ENCODE measurements at regions not wholly inside any gene's neighbourhood (a gene's known extent, or its start where the extent isn't known, plus 50 kb on each side); places are given as distances from the start of the nearest gene placed in this dataset.

DNA sequence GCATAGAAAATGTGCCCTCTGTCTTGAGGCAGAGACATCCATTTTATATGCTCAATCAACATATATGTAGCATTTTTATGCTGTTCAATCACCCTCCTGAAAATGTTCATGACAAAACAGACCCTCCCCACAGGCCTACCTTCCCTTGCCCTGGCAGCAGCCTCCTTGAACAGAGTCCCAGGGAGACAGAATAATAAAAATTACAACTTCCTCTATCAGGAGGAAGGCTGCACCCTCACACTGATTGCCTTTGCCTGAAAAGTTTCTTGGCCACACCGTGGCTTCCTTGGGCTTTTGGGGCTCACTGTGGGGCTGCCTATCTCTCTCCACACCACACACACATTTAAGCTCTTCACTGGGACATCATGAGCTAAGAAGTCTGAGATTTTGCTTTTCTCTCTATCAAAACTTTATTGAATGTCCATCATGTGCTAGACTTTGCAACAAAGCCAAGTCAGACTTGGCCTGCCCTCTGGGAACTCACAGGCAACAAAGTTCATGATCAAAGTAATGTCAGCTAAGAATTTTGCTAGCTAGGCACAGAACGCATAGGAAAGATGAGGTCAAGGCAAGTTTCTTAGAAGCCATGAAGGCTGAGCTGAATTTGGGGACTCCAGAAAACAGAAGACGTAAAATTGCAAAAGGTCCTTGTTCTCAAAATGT lies 101.6 kb downstream of the BCL2L11 start:
- no peaks in the 10 kb centered on the region for H3F3A ChIP-seq (replicated peaks; ENCODE audit: insufficient read depth)
- CTCF ChIA-PET: interaction anchor here (0.6 kb wide), 1 partner anchor 105 kb away, joined by 3 read pairs; no protein-coding TSS in a partner anchor
- H3K4me3 ChIP-seq (ENCODE audit: low read depth in 2 of 2, low read length in 1 of 2): no peak overlapping the region
- no peak overlapping the region for H3K4me2 ChIP-seq
- H2AFZ ChIP-seq (ENCODE audit: low read depth): no peak overlapping the region
- H3K27me3 ChIP-seq (ENCODE audit: insufficient read depth): no peaks in the 10 kb centered on the region
- H3K36me3 ChIP-seq (replicated peaks in 1 of 2; ENCODE audit: control insufficient read depth in 1 of 2, insufficient read depth in 2 of 2, low read length in 1 of 2): peaks cover 0 to 18% of the 10 kb centered on the region in 2 experiments
- H4K20me1 ChIP-seq (ENCODE audit: insufficient read depth): no peaks in the 10 kb centered on the region; the same call in 1 of the 2 replicates
- no peaks in the 10 kb centered on the region for H3K9me2 ChIP-seq
- H3K9me3 ChIP-seq: no peaks in the 10 kb centered on the region
- DNase-seq: no peak
- H3K9ac ChIP-seq: no peak overlapping the region
- no peaks in the 10 kb centered on the region for H3K4me1 ChIP-seq (ENCODE audit: control insufficient read depth in 1 of 2, insufficient read depth in 2 of 2, low read depth in 1 of 2, low read length in 1 of 2)
- POLR2A ChIA-PET: no interaction called here
- H3K79me2 ChIP-seq (ENCODE audit: insufficient read depth): no peaks in the 10 kb centered on the region; the same call in 1 of the 2 replicates
- TF ChIP-seq SMC3 (IDR thresholded peaks at IDR 0.05; ENCODE audit: low read depth, low read length) (no peak), FOXM1 (IDR thresholded peaks at IDR 0.05; ENCODE audit: low read depth) (no peak)
- TF ChIP-seq, protein P1, sequence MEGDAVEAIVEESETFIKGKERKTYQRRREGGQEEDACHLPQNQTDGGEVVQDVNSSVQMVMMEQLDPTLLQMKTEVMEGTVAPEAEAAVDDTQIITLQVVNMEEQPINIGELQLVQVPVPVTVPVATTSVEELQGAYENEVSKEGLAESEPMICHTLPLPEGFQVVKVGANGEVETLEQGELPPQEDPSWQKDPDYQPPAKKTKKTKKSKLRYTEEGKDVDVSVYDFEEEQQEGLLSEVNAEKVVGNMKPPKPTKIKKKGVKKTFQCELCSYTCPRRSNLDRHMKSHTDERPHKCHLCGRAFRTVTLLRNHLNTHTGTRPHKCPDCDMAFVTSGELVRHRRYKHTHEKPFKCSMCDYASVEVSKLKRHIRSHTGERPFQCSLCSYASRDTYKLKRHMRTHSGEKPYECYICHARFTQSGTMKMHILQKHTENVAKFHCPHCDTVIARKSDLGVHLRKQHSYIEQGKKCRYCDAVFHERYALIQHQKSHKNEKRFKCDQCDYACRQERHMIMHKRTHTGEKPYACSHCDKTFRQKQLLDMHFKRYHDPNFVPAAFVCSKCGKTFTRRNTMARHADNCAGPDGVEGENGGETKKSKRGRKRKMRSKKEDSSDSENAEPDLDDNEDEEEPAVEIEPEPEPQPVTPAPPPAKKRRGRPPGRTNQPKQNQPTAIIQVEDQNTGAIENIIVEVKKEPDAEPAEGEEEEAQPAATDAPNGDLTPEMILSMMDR (IDR thresholded peaks at IDR 0.05): no peak
- no peak overlapping the region for H3K27ac ChIP-seq (ENCODE audit: low read depth in 2 of 2, low read length in 1 of 2)
- 97% methylated on average over 3 of the region's 3 CpGs for WGBS (ENCODE audit: low lambda C conversion rate)

DNA sequence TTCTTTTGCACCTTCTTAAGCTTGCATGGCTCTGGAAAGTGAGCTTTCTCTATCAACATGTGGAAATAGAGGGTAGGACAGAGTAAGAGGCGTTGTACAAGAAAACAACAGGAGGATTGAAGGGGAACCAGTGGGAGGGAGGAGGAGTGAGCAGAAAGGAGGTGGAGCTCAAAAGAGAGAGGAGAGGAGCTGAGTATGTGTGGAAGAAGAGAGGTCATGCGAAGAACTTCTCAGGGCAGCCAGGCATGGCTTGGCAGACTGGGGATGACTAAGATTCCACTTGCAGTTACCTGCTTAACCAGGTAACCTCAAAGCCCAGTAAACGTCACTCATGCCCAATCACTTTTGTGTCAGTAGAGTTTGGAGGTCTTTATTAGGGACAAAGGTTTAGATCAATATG lies 105.1 kb downstream of the BCL2L11 start:
- Histone ChIP-seq H3K4me3 (ENCODE audit: low read depth in 2 of 2, low read length in 1 of 2) (no peak overlapping the region), H2AFZ (ENCODE audit: low read depth) (no peak overlapping the region), H3K4me1 (ENCODE audit: control insufficient read depth in 1 of 2, insufficient read depth in 2 of 2, low read depth in 1 of 2, low read length in 1 of 2) (no peaks in the 10 kb centered on the region; a peak in 1 of 4 replicates), H3K9me3 (peaks cover 6% of the 10 kb centered on the region; the same call in 1 of the 2 replicates), H3K9me2 (no peaks in the 10 kb centered on the region), H3K9ac (no peak overlapping the region), H3K79me2 (ENCODE audit: insufficient read depth) (peaks cover 11% of the 10 kb centered on the region), H3K4me2 (no peak overlapping the region), H3K27ac (ENCODE audit: low read depth in 2 of 2, low read length in 1 of 2) (no peak overlapping the region), H3K36me3 (replicated peaks in 1 of 2; ENCODE audit: control insufficient read depth in 1 of 2, insufficient read depth in 2 of 2, low read length in 1 of 2) (peaks cover 0 to 22% of the 10 kb centered on the region in 2 experiments), H3K27me3 (ENCODE audit: insufficient read depth) (no peaks in the 10 kb centered on the region), H3F3A (replicated peaks; ENCODE audit: insufficient read depth) (no peaks in the 10 kb centered on the region), H4K20me1 (ENCODE audit: insufficient read depth) (no peaks in the 10 kb centered on the region; the same call in 1 of the 2 replicates)
- ChIA-PET POLR2A (no interaction called here), CTCF (interaction anchor here (0.8 kb wide), 1 partner anchor 580 kb away, joined by 3 read pairs; no protein-coding TSS in a partner anchor)
- WGBS (ENCODE audit: low lambda C conversion rate): 95% methylated on average over 3 of the region's 3 CpGs
- no peak for TF ChIP-seq RFX5 (IDR thresholded peaks at IDR 0.05; ENCODE audit: low read length)
- TF ChIP-seq YY1 (IDR thresholded peaks at IDR 0.05; ENCODE audit: low read depth): no peak
- TF ChIP-seq POLR2AphosphoS5 (IDR thresholded peaks at IDR 0.05; ENCODE audit: low read depth, low read length): no peak
- TF ChIP-seq, protein P2, sequence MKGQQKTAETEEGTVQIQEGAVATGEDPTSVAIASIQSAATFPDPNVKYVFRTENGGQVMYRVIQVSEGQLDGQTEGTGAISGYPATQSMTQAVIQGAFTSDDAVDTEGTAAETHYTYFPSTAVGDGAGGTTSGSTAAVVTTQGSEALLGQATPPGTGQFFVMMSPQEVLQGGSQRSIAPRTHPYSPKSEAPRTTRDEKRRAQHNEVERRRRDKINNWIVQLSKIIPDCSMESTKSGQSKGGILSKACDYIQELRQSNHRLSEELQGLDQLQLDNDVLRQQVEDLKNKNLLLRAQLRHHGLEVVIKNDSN (IDR thresholded peaks at IDR 0.05; ENCODE audit: borderline replicate concordance, low read depth): no peak
- no peak for TF ChIP-seq EZH2phosphoT487 (IDR thresholded peaks at IDR 0.05; ENCODE audit: borderline replicate concordance, low read depth)
- no peak for TF ChIP-seq ELF1 (IDR thresholded peaks at IDR 0.05)
- TF ChIP-seq FOXM1 (IDR thresholded peaks at IDR 0.05; ENCODE audit: low read depth): no peak
- no peak for TF ChIP-seq TAF1 (IDR thresholded peaks at IDR 0.05; ENCODE audit: borderline replicate concordance, low read depth, low read length)
- TF ChIP-seq GABPA (IDR thresholded peaks at IDR 0.05; ENCODE audit: low read depth): no peak
- TF ChIP-seq, protein P1 (IDR thresholded peaks at IDR 0.05): no peak
- no peak for TF ChIP-seq RCOR1 (IDR thresholded peaks at IDR 0.05; ENCODE audit: low read length)
- TF ChIP-seq SIN3A (IDR thresholded peaks at IDR 0.05; ENCODE audit: borderline replicate concordance, low read depth, low read length): no peak
- DNase-seq: no peak
